ENCODE measurements at regions not wholly inside any gene's neighbourhood (a gene's known extent, or its start where the extent isn't known, plus 50 kb on each side); places are given as distances from the start of the nearest gene placed in this dataset.

DNA sequence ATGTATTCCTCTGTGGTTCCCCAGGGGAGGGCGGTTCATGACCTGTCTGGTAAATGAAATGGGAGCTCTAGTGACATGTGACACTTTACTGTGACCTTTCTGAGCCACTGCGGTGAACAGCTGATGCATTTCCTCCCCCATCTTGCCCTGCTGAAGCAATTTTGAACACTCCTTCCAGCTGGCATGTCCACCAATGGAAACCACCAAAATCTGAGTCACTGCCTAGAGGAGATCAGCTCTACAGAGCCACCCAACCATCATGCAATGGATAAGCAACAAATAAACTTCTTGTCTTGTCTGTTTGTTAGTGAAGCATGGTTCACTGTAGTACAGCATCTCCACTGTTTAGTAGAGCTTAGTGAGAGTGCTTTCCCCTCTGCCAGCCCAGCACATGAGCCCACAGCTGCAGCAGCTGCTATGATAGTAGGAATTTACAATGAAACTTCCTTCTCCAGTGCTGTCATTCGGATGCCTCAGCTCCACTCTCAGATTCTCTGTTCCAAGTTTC, 479.4 kb downstream of the NTRK3 start (continued):
- TF ChIP-seq, protein P1, sequence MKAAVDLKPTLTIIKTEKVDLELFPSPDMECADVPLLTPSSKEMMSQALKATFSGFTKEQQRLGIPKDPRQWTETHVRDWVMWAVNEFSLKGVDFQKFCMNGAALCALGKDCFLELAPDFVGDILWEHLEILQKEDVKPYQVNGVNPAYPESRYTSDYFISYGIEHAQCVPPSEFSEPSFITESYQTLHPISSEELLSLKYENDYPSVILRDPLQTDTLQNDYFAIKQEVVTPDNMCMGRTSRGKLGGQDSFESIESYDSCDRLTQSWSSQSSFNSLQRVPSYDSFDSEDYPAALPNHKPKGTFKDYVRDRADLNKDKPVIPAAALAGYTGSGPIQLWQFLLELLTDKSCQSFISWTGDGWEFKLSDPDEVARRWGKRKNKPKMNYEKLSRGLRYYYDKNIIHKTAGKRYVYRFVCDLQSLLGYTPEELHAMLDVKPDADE (IDR thresholded peaks at IDR 0.05) = no peak

DNA sequence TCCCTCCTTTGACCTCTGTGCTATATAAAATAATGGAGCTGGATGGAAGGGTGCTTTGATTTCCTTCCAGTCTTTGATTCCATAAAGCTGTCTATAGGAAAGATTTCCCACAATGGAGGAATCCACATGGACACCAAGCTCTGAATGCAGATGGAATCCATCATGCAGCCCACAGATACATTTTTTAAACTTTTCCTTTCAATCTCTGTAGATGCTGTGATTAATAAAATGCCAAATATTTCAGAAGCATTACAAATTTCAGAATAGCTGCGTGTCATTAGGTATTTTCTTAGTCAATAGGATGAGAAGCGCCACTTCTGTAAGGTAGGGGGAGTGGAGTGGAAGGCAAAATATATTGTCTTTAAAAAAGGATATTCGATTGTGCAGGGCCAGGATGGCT, 489.0 kb downstream of the NTRK3 start:
- Histone ChIP-seq H3K9me2 (ENCODE audit: insufficient read depth) (peaks cover 3% of the 10 kb centered on the region; the same call in 1 of the 2 replicates), H3K79me2 (replicated peaks; ENCODE audit: insufficient read depth) (no peaks in the 10 kb centered on the region), H3K4me3 (no peak overlapping the region), H3K36me3 (ENCODE audit: insufficient read depth) (no peaks in the 10 kb centered on the region), H2AFZ (no peak overlapping the region), H3K27me3 (ENCODE audit: insufficient read depth) (no peaks in the 10 kb centered on the region), H3K4me1 (ENCODE audit: insufficient read depth) (no peaks in the 10 kb centered on the region), H3K4me2 (no peak overlapping the region), H4K20me1 (replicated peaks; ENCODE audit: insufficient read depth) (no peaks in the 10 kb centered on the region), H3K27ac (ENCODE audit: low read depth) (no peak overlapping the region), H3F3A (replicated peaks; ENCODE audit: low read depth) (no peaks in the 10 kb centered on the region)
- H3K36me3 Mint-ChIP-seq (ENCODE audit: low read depth) = no peaks in the 10 kb centered on the region
- ATAC-seq = no peak
- peaks cover 16% of the 10 kb centered on the region for H3K4me1 Mint-ChIP-seq
- H3K9me3 Mint-ChIP-seq = peaks cover 12% of the 10 kb centered on the region; the same call in 2 of the 3 replicates
- DNase-seq (ENCODE audit: low spot score) = no peak
- TF ChIP-seq, protein P1 (IDR thresholded peaks at IDR 0.05) = no peak
- TF ChIP-seq EZH2phosphoT487 (IDR thresholded peaks at IDR 0.05; ENCODE audit: unreplicated experiment) (no peak), CREB1 (CRISPR knock-in tag; IDR thresholded peaks at IDR 0.05; ENCODE audit: low read depth) (no peak), EZH2 (IDR thresholded peaks at IDR 0.05; ENCODE audit: low read depth, unreplicated experiment) (no peak), NANOG (IDR thresholded peaks at IDR 0.05; ENCODE audit: borderline replicate concordance) (no peak)
- TF ChIP-seq, protein P2, sequence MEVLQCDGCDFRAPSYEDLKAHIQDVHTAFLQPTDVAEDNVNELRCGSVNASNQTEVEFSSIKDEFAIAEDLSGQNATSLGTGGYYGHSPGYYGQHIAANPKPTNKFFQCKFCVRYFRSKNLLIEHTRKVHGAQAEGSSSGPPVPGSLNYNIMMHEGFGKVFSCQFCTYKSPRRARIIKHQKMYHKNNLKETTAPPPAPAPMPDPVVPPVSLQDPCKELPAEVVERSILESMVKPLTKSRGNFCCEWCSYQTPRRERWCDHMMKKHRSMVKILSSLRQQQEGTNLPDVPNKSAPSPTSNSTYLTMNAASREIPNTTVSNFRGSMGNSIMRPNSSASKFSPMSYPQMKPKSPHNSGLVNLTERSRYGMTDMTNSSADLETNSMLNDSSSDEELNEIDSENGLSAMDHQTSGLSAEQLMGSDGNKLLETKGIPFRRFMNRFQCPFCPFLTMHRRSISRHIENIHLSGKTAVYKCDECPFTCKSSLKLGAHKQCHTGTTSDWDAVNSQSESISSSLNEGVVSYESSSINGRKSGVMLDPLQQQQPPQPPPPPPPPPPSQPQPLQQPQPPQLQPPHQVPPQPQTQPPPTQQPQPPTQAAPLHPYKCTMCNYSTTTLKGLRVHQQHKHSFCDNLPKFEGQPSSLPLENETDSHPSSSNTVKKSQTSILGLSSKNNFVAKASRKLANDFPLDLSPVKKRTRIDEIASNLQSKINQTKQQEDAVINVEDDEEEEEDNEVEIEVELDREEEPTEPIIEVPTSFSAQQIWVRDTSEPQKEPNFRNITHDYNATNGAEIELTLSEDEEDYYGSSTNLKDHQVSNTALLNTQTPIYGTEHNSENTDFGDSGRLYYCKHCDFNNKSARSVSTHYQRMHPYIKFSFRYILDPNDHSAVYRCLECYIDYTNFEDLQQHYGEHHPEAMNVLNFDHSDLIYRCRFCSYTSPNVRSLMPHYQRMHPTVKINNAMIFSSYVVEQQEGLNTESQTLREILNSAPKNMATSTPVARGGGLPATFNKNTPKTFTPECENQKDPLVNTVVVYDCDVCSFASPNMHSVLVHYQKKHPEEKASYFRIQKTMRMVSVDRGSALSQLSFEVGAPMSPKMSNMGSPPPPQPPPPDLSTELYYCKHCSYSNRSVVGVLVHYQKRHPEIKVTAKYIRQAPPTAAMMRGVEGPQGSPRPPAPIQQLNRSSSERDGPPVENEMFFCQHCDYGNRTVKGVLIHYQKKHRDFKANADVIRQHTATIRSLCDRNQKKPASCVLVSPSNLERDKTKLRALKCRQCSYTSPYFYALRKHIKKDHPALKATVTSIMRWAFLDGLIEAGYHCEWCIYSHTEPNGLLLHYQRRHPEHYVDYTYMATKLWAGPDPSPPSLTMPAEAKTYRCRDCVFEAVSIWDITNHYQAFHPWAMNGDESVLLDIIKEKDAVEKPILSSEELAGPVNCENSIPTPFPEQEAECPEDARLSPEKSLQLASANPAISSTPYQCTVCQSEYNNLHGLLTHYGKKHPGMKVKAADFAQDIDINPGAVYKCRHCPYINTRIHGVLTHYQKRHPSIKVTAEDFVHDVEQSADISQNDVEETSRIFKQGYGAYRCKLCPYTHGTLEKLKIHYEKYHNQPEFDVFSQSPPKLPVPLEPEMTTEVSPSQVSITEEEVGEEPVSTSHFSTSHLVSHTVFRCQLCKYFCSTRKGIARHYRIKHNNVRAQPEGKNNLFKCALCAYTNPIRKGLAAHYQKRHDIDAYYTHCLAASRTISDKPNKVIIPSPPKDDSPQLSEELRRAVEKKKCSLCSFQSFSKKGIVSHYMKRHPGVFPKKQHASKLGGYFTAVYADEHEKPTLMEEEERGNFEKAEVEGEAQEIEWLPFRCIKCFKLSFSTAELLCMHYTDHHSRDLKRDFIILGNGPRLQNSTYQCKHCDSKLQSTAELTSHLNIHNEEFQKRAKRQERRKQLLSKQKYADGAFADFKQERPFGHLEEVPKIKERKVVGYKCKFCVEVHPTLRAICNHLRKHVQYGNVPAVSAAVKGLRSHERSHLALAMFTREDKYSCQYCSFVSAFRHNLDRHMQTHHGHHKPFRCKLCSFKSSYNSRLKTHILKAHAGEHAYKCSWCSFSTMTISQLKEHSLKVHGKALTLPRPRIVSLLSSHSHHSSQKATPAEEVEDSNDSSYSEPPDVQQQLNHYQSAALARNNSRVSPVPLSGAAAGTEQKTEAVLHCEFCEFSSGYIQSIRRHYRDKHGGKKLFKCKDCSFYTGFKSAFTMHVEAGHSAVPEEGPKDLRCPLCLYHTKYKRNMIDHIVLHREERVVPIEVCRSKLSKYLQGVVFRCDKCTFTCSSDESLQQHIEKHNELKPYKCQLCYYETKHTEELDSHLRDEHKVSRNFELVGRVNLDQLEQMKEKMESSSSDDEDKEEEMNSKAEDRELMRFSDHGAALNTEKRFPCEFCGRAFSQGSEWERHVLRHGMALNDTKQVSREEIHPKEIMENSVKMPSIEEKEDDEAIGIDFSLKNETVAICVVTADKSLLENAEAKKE (CRISPR knock-in tag; IDR thresholded peaks at IDR 0.05) = no peak
- TF ChIP-seq, protein P3, sequence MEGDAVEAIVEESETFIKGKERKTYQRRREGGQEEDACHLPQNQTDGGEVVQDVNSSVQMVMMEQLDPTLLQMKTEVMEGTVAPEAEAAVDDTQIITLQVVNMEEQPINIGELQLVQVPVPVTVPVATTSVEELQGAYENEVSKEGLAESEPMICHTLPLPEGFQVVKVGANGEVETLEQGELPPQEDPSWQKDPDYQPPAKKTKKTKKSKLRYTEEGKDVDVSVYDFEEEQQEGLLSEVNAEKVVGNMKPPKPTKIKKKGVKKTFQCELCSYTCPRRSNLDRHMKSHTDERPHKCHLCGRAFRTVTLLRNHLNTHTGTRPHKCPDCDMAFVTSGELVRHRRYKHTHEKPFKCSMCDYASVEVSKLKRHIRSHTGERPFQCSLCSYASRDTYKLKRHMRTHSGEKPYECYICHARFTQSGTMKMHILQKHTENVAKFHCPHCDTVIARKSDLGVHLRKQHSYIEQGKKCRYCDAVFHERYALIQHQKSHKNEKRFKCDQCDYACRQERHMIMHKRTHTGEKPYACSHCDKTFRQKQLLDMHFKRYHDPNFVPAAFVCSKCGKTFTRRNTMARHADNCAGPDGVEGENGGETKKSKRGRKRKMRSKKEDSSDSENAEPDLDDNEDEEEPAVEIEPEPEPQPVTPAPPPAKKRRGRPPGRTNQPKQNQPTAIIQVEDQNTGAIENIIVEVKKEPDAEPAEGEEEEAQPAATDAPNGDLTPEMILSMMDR (conservative IDR thresholded peaks at IDR 0.05; ENCODE audit: low read depth in 2 of 2) = no peak
- no peak overlapping the region for H3K4me3 Mint-ChIP-seq
- H3K27me3 Mint-ChIP-seq (ENCODE audit: insufficient read depth, low read depth, poor library complexity) = peaks cover 1% of the 10 kb centered on the region
- no peak overlapping the region for H3K27ac Mint-ChIP-seq
